ENCODE measurements at regions not wholly inside any gene's neighbourhood (a gene's known extent, or its start where the extent isn't known, plus 50 kb on each side); places are given as distances from the start of the nearest gene placed in this dataset.

GRCh38 chrX:19291086-19291485 is 52.6 kb upstream of the PDHA1 start:
- TF ChIP-seq, protein P1, sequence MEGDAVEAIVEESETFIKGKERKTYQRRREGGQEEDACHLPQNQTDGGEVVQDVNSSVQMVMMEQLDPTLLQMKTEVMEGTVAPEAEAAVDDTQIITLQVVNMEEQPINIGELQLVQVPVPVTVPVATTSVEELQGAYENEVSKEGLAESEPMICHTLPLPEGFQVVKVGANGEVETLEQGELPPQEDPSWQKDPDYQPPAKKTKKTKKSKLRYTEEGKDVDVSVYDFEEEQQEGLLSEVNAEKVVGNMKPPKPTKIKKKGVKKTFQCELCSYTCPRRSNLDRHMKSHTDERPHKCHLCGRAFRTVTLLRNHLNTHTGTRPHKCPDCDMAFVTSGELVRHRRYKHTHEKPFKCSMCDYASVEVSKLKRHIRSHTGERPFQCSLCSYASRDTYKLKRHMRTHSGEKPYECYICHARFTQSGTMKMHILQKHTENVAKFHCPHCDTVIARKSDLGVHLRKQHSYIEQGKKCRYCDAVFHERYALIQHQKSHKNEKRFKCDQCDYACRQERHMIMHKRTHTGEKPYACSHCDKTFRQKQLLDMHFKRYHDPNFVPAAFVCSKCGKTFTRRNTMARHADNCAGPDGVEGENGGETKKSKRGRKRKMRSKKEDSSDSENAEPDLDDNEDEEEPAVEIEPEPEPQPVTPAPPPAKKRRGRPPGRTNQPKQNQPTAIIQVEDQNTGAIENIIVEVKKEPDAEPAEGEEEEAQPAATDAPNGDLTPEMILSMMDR (IDR thresholded peaks at IDR 0.05): no peak
- TF ChIP-seq, protein P2, sequence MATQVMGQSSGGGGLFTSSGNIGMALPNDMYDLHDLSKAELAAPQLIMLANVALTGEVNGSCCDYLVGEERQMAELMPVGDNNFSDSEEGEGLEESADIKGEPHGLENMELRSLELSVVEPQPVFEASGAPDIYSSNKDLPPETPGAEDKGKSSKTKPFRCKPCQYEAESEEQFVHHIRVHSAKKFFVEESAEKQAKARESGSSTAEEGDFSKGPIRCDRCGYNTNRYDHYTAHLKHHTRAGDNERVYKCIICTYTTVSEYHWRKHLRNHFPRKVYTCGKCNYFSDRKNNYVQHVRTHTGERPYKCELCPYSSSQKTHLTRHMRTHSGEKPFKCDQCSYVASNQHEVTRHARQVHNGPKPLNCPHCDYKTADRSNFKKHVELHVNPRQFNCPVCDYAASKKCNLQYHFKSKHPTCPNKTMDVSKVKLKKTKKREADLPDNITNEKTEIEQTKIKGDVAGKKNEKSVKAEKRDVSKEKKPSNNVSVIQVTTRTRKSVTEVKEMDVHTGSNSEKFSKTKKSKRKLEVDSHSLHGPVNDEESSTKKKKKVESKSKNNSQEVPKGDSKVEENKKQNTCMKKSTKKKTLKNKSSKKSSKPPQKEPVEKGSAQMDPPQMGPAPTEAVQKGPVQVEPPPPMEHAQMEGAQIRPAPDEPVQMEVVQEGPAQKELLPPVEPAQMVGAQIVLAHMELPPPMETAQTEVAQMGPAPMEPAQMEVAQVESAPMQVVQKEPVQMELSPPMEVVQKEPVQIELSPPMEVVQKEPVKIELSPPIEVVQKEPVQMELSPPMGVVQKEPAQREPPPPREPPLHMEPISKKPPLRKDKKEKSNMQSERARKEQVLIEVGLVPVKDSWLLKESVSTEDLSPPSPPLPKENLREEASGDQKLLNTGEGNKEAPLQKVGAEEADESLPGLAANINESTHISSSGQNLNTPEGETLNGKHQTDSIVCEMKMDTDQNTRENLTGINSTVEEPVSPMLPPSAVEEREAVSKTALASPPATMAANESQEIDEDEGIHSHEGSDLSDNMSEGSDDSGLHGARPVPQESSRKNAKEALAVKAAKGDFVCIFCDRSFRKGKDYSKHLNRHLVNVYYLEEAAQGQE (IDR thresholded peaks at IDR 0.05; ENCODE audit: insufficient read depth in 1 of 2, low read depth in 2 of 2, low read length in 1 of 2): no peak
- TF ChIP-seq POLR2AphosphoS5 (IDR thresholded peaks at IDR 0.05; ENCODE audit: low read depth, low read length): no peak
- TF ChIP-seq TCF7L2 (IDR thresholded peaks at IDR 0.05; ENCODE audit: low read depth, low read length): no peak
- no peak for TF ChIP-seq SIN3A (IDR thresholded peaks at IDR 0.05; ENCODE audit: borderline replicate concordance, insufficient read depth, low read depth, low read length)

Measured in Panc1 (cell line).